Activated naive CD8-positive, alpha-beta T cell treated with anti-CD3 and anti-CD28 coated beads, Interleukin-2, amount 50 U/mL, for 24 hours (primary cell): ENCODE measurements at regions not wholly inside any gene's neighbourhood (a gene's known extent, or its start where the extent isn't known, plus 50 kb on each side); places are given as distances from the start of the nearest gene placed in this dataset.
"Not testable (repeated sequence)": the region's sequence is repeated elsewhere in the genome, so short reads cannot be mapped to it uniquely, and the experiment has no call there.

Experiments used
- ATAC-seq: fragments of 150-1000 bp; cut with Tn5 transposase; one replicate; pipeline ENCODE4 v1.10.0; 2021
- DNase-seq: peaks from one replicate; pipeline ENCODE4 v3.0.0; 2021
- H3K27ac Mint-ChIP-seq: one replicate; pipeline ENCODE4 v1.8.0; 2021; ENCODE audit warnings: mild to moderate bottlenecking, mixed read lengths
- H3K27me3 Mint-ChIP-seq: one replicate; pipeline ENCODE4 v1.8.0; 2021; ENCODE audit warnings: mixed read lengths
- H3K36me3 Mint-ChIP-seq: one replicate; pipeline ENCODE4 v1.8.0; 2021; ENCODE audit warnings: low read depth, mixed read lengths
- H3K4me1 Mint-ChIP-seq: one replicate; pipeline ENCODE4 v1.8.0; 2021; ENCODE audit warnings: mixed read lengths
- H3K4me3 Mint-ChIP-seq: one replicate; pipeline ENCODE4 v1.8.0; 2021; ENCODE audit warnings: mild to moderate bottlenecking, moderate library complexity, mixed read lengths
- H3K9me3 Mint-ChIP-seq: one replicate; pipeline ENCODE4 v1.8.0; 2021; ENCODE audit warnings: mixed read lengths

GRCh38 chr4:108454227-108454626 lies 166.1 kb upstream of the RPL34 start:
- Mint-ChIP-seq H3K27ac (no peak overlapping the region), H3K4me3 (no peak overlapping the region), H3K27me3 (no peaks in the 10 kb centered on the region), H3K36me3 (no peaks in the 10 kb centered on the region), H3K9me3 (no peaks in the 10 kb centered on the region), H3K4me1 (peaks cover 3% of the 10 kb centered on the region)
- ATAC-seq (no peak), DNase-seq (no peak)

DNA sequence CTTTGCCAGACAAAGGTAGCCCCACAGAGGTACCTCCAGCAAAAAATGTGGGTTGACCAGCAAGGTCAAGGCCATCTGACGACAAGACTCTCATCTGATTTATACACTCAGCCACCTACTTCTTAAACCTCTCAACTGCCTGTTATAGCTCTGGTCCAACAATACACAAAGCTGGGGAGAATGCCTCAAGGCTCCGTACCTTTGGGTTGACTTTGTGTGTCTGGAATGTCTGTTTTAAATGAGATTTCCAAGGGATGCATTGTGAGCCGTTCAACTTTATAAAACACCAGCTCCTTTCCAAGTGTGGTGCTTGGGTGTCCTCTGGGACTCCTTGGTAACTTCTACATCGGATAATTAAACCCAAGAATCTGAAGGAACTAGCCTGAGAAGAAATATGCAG lies 167.0 kb upstream of the RPL34 start:
- DNase-seq (no peak), ATAC-seq (no peak)
- Mint-ChIP-seq H3K36me3 (no peaks in the 10 kb centered on the region), H3K9me3 (no peaks in the 10 kb centered on the region), H3K4me3 (no peak overlapping the region), H3K27ac (no peak overlapping the region), H3K27me3 (no peaks in the 10 kb centered on the region), H3K4me1 (peaks cover 6% of the 10 kb centered on the region)

GRCh38 chr4:108450236-108450898 lies 170.0 kb upstream of the RPL34 start:
- Mint-ChIP-seq H3K36me3 (no peaks in the 10 kb centered on the region), H3K4me3 (no peak overlapping the region), H3K4me1 (peaks cover 6% of the 10 kb centered on the region), H3K9me3 (no peaks in the 10 kb centered on the region), H3K27ac (no peak overlapping the region), H3K27me3 (no peaks in the 10 kb centered on the region)
- DNase-seq = no peak
- no peak for ATAC-seq

DNA sequence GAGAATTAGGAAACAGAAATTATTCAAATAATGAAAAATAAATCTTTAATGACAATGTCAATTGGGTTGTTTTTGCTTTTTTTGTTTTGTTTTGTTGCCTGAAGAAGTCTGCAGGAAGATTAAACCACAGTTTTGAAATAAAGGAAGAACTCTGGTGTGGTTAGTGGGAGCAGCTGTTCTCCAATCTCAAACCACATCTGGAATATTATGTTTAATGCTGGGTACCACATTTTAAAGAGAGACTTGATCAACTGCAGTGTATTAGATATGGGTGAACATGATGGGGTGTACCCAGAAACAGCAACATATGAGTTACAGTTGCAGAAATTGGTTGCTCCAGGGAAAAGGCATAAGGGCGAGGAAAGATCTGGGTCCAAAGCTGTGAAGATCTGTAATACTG lies 171.2 kb upstream of the RPL34 start:
- Mint-ChIP-seq H3K36me3 (no peaks in the 10 kb centered on the region), H3K27ac (no peak overlapping the region), H3K27me3 (no peaks in the 10 kb centered on the region), H3K9me3 (no peaks in the 10 kb centered on the region), H3K4me1 (peaks cover 6% of the 10 kb centered on the region), H3K4me3 (no peak overlapping the region)
- ATAC-seq (no peak), DNase-seq (no peak)

DNA sequence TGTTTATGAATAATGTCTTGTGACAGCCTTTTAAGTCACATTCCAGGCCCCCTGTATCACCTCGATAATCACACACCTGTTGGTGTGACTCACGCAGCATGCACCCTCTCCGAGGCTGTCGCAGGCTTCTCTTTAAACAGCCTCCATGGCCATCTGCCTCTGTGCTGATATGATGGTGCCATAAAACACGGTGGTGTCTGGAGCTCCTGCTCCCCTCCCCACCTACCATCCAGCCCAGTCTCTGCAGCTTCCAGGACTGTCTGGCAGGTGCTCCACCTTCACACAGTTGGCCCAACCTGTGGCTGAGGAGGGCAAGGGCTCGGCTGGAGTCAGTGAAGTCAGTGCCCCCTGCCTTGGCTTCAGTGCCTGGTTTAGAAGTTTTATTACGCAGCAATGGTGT lies 173.8 kb upstream of the RPL34 start:
- Mint-ChIP-seq H3K27ac (no peak overlapping the region), H3K27me3 (no peaks in the 10 kb centered on the region), H3K4me1 (peaks cover 6% of the 10 kb centered on the region), H3K4me3 (no peak overlapping the region), H3K9me3 (no peaks in the 10 kb centered on the region), H3K36me3 (no peaks in the 10 kb centered on the region)
- ATAC-seq (no peak), DNase-seq (no peak)

GRCh38 chr4:108445716-108446115 lies 174.7 kb upstream of the RPL34 start:
- ATAC-seq (no peak), DNase-seq (no peak)
- no peaks in the 10 kb centered on the region for H3K36me3 Mint-ChIP-seq
- H3K27me3 Mint-ChIP-seq = no peaks in the 10 kb centered on the region
- peaks cover 10% of the 10 kb centered on the region for H3K4me1 Mint-ChIP-seq
- H3K27ac Mint-ChIP-seq = no peak overlapping the region
- H3K4me3 Mint-ChIP-seq = no peak overlapping the region
- no peaks in the 10 kb centered on the region for H3K9me3 Mint-ChIP-seq

GRCh38 chr4:108443585-108443984 lies 176.8 kb upstream of the RPL34 start:
- H3K9me3 Mint-ChIP-seq = no peaks in the 10 kb centered on the region
- H3K27ac Mint-ChIP-seq = no peak overlapping the region
- no peak overlapping the region for H3K4me3 Mint-ChIP-seq
- H3K27me3 Mint-ChIP-seq = no peaks in the 10 kb centered on the region
- no peak for ATAC-seq
- no peaks in the 10 kb centered on the region for H3K36me3 Mint-ChIP-seq
- no peak for DNase-seq
- peaks cover 3% of the 10 kb centered on the region for H3K4me1 Mint-ChIP-seq

- peak; percentile 72 for ATAC-seq
- DNase-seq = no peak
Observed at GRCh38 chr4:108433832-108434231, 186.5 kb upstream of the RPL34 start.

DNA sequence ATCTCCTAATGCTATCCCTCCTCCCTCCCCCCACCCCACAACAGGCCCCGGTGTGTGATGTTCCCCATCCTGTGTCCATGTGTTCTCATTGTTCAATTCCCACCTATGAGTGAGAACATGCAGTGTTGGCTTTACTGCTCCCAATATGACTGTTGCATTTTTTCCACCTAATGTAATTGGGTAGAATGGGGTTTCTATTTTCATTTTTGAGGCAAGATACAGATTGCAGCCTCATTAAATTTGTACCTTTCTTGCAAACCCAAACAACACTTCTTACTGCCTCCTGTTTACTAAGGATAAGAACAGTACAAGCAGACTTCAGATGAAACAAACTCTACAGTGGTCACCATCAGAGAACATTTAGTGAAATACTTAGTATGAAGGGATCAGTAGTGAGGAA lies 187.0 kb upstream of the RPL34 start:
- DNase-seq, H3K36me3 Mint-ChIP-seq, H3K4me3 Mint-ChIP-seq, ATAC-seq, H3K9me3 Mint-ChIP-seq, H3K27me3 Mint-ChIP-seq: not testable (repeated sequence)
- H3K4me1 Mint-ChIP-seq = peaks cover 30% of the 10 kb centered on the region
- H3K27ac Mint-ChIP-seq = peak overlapping the region; percentile 19

More at GRCh38 chr4:108433832-108434231, 186.5 kb upstream of the RPL34 start:
- no peaks in the 10 kb centered on the region for H3K36me3 Mint-ChIP-seq
- no peaks in the 10 kb centered on the region for H3K27me3 Mint-ChIP-seq
- H3K4me3 Mint-ChIP-seq = no peak overlapping the region
- peaks cover 30% of the 10 kb centered on the region for H3K4me1 Mint-ChIP-seq
- peak overlapping the region; percentile 19 for H3K27ac Mint-ChIP-seq
- peaks cover 3% of the 10 kb centered on the region for H3K9me3 Mint-ChIP-seq

- peaks cover 39% of the 10 kb centered on the region for H3K4me1 Mint-ChIP-seq
- no peak overlapping the region for H3K4me3 Mint-ChIP-seq
- H3K36me3 Mint-ChIP-seq = no peaks in the 10 kb centered on the region
- H3K27ac Mint-ChIP-seq = no peak overlapping the region
- DNase-seq (no peak), ATAC-seq (peak; percentile 44)
- H3K27me3 Mint-ChIP-seq = no peaks in the 10 kb centered on the region
- peaks cover 3% of the 10 kb centered on the region for H3K9me3 Mint-ChIP-seq
Observed at GRCh38 chr4:108432418-108432817, 188.0 kb upstream of the RPL34 start.

GRCh38 chr4:108431986-108432385 lies 188.4 kb upstream of the RPL34 start:
- H3K27ac Mint-ChIP-seq = no peak overlapping the region
- H3K4me3 Mint-ChIP-seq = no peak overlapping the region

GRCh38 chr4:108430921-108431320 lies 189.5 kb upstream of the RPL34 start:
- H3K4me1 Mint-ChIP-seq = peaks cover 48% of the 10 kb centered on the region
- ATAC-seq (no peak), DNase-seq (no peak)
- H3K36me3 Mint-ChIP-seq = no peaks in the 10 kb centered on the region
- peaks cover 3% of the 10 kb centered on the region for H3K9me3 Mint-ChIP-seq
- H3K4me3 Mint-ChIP-seq = no peak overlapping the region
- no peak overlapping the region for H3K27ac Mint-ChIP-seq
- H3K27me3 Mint-ChIP-seq = no peaks in the 10 kb centered on the region

More at GRCh38 chr4:108431986-108432385, 188.4 kb upstream of the RPL34 start:
- H3K36me3 Mint-ChIP-seq = no peaks in the 10 kb centered on the region
- DNase-seq (no peak), ATAC-seq (no peak)
- H3K27me3 Mint-ChIP-seq = no peaks in the 10 kb centered on the region
- H3K4me1 Mint-ChIP-seq = peaks cover 39% of the 10 kb centered on the region
- peaks cover 3% of the 10 kb centered on the region for H3K9me3 Mint-ChIP-seq

DNA sequence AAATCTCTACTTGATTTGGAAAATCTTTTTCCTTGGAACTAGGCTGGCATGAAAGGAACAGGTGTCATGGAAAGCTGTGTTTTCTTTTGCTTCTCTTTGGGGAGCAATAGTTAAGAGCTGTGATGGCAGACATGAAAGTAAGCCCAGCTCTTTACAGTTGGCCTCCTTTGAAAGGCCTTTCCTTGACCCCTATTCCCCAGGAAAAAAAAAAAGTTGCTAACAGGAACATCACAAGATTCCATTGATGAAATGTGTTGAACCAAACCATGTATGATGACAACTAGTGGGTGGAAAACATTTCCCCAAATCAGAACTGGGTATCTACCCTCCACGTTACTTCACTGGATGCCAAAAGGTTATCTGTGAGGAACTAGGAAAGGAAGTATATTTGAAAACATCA lies 190.7 kb upstream of the RPL34 start:
- H3K27me3 Mint-ChIP-seq = no peaks in the 10 kb centered on the region
- DNase-seq (no peak), ATAC-seq (no peak)
- no peaks in the 10 kb centered on the region for H3K36me3 Mint-ChIP-seq
- peaks cover 3% of the 10 kb centered on the region for H3K9me3 Mint-ChIP-seq
- no peak overlapping the region for H3K27ac Mint-ChIP-seq
- H3K4me3 Mint-ChIP-seq = no peak overlapping the region
- H3K4me1 Mint-ChIP-seq = peaks cover 46% of the 10 kb centered on the region

- Mint-ChIP-seq H3K27me3 (no peaks in the 10 kb centered on the region), H3K36me3 (no peaks in the 10 kb centered on the region), H3K4me1 (peaks cover 40% of the 10 kb centered on the region), H3K4me3 (no peak overlapping the region), H3K27ac (no peak overlapping the region), H3K9me3 (peaks cover 3% of the 10 kb centered on the region)
- ATAC-seq (no peak), DNase-seq (no peak)
Observed at GRCh38 chr4:108428923-108429322, 191.5 kb upstream of the RPL34 start.

GRCh38 chr4:108427946-108428485 lies 192.4 kb upstream of the RPL34 start:
- ATAC-seq (no peak), DNase-seq (no peak)
- no peaks in the 10 kb centered on the region for H3K36me3 Mint-ChIP-seq
- H3K9me3 Mint-ChIP-seq = peaks cover 6% of the 10 kb centered on the region
- no peak overlapping the region for H3K27ac Mint-ChIP-seq
- no peak overlapping the region for H3K4me3 Mint-ChIP-seq
- H3K4me1 Mint-ChIP-seq = peaks cover 33% of the 10 kb centered on the region
- no peaks in the 10 kb centered on the region for H3K27me3 Mint-ChIP-seq

- ATAC-seq (peak; percentile 70), DNase-seq (no peak)
- no peaks in the 10 kb centered on the region for H3K36me3 Mint-ChIP-seq
- no peak overlapping the region for H3K4me3 Mint-ChIP-seq
- H3K27me3 Mint-ChIP-seq = no peaks in the 10 kb centered on the region
- peaks cover 20% of the 10 kb centered on the region for H3K9me3 Mint-ChIP-seq
- H3K27ac Mint-ChIP-seq = no peak overlapping the region
- H3K4me1 Mint-ChIP-seq = peaks cover 20% of the 10 kb centered on the region
Observed at GRCh38 chr4:108426493-108426892, 193.9 kb upstream of the RPL34 start.
